Superior temporal gyrus (tissue), 1 donor: ENCODE measurements at regions not wholly inside any gene's neighbourhood (a gene's known extent, or its start where the extent isn't known, plus 50 kb on each side); places are given as distances from the start of the nearest gene placed in this dataset.
"Not testable (repeated sequence)": the region's sequence is repeated elsewhere in the genome, so short reads cannot be mapped to it uniquely, and the experiment has no call there.

Experiments used
- DNase-seq: peaks from one replicate; pipeline ENCODE4 v3.0.0-alpha.2; 2016; ENCODE audit errors: extremely low spot score

DNA sequence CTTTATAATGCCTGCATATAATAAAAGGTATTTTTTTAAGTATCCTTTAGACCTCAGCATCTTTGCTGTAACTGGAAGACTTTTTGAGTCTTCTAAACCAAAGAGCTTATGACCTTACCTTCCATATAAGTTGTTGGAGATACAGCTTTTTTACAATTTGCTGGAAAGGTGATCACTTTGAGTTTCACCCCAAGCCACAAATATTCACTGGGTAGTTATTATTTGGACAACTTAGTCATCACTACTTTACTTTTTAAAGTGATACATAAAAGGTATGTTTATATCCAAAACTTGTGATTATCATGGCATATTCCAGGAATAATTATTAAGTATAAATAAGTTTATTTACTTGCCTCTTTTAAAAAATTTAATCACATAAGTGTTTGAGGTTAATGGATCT is 246.7 kb upstream of the NRIP1 start:
- DNase-seq: no peak

DNA sequence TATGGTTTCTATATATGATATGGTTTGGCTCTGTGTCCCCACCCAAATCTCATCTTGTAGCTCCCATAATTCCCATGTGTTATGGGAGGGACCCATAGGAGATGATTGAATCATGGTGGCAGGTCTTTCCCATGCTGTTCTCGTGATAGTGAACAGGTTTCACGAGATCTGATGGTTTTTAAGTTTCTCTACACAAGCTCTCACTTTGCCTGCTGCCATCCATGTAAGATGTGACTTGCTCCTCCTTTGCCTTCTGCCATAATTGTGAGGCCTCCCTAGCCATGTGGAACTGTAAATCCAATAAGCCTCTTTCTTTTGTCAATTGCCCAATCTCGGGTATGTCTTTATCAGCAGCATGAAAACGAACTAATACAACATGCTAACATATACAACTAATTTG is 252.2 kb upstream of the NRIP1 start:
- not testable (repeated sequence) for DNase-seq

DNA sequence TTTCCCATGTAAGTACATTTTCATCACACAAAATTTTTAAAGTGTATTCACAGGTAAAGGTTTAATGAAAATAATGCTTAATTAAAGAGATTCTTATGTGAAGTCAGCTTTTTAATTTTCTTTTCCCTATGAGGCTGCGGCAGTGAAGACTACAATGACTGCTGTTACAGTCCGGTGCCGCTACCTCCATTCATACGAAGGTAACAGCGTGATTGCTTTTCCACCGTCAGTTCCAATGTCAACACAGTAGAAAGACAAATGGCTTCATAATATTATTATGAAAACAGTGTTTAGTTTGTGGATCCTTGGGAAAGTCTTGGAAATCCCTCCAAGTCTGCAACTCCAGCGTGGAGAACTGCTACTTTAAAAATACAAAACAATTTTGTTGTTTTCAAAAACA is 254.9 kb upstream of the NRIP1 start:
- no peak for DNase-seq

DNA sequence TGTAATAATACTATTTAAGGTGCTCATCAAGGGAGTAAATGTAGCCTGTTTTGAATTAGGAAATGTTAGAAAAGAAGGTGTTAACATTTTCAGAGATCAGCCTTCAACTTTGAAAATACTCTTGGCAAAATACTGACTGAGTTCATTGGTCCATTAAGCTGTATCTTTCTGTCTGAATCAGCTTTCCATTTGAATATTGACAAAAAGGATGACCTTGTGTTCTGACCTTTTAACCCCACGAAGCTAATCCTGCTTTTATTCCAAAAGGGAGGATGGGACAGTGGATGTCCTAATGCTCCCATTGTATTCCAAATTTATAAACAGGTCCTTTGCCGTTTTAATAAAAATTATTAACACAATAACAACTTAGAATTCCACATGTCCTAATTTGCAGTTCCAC is 259.7 kb upstream of the NRIP1 start:
- no peak for DNase-seq

DNA sequence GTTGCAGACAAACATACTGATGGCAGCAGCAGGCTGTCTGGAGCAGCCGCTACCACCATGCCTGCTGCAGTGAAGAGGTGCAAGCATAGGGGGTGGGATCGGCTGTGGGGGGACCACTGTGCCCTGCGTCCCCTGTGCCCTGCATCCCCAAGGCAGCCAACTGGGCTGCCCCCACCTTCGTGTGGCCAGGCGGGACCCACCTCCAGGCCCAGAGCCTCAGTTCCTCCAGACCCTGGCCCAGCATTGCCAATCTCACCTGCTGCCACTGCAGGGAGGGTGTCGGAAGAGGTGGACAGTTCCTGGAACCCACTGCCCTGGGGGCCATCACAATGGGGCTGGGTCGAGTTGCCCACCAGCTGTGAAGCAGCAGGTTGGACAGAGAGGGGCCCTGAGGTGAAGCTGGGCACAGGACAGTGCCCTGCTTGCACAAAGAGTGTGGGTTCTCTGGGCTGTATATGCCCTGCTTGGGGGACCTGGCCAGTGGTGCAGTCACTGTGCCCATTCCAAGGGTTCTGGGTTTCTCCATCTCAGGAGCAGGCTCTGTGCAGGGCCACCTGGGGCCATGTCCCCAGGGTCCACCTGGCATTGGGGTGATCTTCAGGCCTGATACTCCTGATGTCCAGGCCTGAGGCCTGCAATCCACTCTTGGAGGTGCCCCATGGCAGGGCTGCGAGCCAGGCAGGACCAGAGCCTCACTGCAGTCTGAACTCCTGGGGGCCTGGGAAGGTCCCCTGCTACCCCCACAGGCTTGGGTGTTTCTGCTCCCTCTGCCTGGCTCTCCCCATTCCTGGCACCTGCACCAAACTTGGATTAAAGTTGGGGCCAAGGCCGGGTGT is 261.4 kb upstream of the NRIP1 start:
- no peak for DNase-seq

DNA sequence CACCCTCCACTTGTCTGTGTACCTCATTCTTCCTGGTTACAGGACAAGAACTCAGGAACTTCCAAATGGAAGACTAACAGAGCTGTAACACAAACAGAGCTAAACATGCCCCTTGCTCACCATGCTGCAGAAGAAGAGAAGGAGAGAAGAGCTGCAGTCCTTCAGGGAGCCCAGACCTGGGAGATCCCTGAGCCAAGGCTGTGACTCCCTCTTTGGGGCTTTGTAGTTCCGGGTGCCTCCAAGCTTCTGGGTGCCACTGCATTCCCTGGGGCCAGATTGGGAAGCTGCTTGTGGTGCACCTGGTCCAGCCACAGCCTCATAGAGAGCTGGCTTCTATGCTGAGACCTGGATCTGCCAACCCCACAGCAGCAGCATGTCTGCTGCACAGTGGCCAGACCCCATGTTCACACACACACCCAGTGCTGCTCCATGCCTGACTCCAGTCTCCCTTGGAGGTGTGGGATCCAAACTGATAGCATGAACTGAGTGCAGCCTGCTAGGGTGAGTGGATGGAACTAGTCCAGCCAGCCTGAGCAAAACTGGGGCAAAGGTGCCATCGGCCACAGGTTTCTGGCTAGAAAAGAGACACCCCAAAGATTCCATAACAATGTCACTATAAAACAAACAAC is 263.0 kb upstream of the NRIP1 start:
- DNase-seq: no peak

DNA sequence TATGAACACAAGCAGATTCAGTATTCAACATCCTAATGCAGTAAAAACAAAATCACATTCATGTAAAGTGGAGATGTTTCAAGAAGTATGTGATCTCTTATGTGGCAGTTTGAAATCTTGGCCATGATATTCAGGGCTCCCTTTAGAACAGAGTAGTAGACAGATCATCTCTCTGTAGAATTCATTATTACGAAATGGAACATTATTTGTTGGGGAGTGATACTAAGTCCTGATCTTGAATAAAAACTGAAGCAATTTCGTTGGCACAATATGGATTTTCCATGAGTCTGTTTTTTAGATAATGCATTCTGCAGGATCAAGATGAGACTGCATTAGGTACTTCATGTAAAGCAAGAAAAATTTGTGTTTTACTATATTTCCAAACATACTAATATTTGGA is 264.4 kb upstream of the NRIP1 start:
- DNase-seq: no peak

DNA sequence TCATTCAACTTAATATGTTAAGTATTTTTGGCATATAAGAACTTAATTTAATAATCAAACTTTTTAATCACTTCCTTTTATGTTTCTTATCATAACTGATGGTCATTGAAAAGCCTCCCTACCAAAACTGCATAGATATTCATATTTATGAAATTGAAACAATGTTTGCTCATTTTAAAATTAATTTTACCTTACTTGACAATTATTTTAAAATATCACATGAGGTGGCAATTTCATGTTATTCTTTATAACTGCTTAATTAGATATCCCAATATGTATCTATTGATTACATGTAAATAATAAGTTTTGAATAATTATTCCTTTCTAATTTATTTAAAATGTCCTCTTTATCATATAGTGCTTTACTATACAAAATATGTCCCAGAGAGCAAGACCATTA is 266.1 kb upstream of the NRIP1 start:
- DNase-seq: no peak

DNA sequence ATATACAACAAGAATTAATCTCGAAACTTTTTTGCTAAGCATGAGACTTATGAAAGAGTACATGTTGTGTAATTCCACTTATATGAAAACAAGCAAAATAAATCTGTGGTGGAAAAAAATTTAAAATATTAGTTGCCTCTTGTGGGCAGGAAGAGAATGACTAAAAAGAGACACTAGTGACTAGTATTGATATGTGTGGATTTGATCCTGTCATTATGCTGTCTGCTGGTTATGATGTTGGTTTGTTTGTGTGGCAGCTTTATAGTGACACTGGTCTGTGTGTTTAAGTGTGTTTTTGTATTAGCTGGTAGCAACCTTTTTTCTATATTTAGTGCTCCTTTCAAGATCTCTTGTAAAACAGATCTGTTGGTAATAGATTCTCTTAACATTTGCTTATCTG is 267.8 kb upstream of the NRIP1 start:
- no peak for DNase-seq

DNA sequence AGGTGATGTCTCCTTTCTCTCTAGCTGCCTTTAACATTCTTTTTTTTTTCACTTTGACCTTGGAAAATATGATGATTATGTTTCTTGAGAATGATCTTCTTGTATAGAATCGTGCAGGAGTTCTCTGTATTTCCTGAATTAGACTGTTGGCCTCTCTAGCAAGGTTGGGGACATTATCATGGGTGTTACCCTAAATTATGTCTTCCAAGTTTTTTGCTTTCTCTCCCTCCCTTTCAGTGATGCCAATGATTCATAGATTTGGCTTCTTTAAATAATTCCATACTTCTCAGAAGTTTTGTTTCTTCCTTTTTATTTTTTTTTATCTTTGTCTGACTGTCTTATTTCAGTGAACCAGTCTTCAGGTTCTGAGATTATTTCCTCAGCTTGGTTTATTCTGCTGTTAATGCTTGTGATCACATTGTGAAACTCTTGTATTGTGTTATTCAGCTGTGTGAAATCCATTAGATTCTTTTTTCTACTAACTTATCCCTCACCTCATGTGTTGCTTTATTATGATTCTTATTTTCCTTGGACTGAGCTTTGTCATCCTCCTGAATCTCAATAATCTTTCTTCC is 268.4 kb upstream of the NRIP1 start:
- DNase-seq: no peak

DNA sequence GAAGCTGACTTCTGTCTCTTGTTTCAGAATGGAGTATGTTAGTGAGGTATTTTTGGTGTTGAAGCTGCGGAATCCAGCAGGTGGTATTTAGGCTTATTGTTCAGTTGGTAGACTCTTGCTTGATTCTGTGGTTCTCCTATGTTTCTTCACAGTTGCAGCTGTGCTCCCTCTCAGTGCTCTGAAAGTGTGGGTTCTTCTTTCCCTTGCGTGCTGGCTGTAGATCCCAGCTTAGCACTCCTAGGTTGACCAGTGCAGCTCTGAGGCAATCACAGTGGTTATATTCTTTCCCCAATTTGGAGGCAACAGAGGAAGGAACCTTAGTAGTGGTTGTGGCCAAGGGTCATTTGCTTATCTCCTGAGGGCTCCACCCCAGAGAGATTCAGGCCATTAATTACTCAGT is 269.2 kb upstream of the NRIP1 start:
- DNase-seq: no peak

DNA sequence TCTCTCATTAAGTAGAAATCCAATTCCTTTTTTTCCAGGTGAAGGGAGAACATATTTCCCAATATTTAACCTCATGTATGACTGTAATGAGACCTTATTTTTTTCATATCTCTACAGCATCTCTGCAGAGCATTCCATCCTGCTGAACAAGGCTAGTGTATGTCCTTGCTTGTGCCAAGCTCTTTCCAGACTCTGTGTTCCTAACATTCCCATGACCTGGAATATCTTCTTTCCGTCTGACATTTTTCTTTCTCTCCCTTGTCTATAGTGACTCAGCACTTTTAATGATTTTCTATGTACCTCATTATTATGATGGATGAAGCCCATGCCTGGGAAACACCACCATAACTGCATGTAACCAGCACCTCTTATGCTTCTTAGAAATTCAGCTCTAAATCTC is 278.3 kb upstream of the NRIP1 start:
- no peak for DNase-seq

DNA sequence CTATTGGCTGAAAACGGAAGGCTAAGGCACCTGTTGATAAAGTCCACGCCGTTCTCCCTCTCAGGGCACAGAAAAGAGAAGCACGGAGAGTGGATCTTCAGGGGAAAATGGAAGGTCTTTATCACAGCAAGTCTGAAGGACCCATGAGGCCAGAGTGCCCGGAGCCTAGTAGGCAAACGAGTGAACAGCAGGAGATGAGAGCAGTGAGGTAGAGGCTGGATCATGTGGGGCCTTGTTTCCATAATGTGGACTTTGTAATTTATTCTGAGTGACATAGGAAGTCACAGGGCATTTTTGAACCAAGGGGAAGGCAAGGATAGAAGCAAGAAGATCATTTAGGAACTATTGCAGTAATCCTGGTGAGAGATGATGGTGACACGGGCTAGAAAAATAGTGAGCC is 287.2 kb upstream of the NRIP1 start:
- DNase-seq: no peak

DNA sequence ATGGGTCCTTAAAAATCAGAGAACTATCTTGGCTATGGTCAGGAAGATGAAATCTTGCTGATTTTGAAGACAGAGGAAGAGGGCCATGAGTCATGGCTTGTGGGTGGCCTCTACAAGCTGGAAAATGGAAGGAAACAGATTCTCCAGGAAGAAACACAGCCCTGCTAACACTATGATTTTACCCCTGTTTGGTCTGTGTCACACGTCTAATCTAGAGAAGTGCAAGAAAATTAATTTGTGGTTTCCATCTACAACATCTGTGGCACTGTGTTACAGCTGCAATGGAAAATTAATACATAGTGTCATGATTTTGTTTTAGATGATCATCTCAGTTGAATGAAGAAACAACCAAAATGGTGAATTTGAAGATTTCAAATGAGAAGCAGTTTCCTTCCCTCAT is 288.7 kb upstream of the NRIP1 start:
- DNase-seq: no peak

DNA sequence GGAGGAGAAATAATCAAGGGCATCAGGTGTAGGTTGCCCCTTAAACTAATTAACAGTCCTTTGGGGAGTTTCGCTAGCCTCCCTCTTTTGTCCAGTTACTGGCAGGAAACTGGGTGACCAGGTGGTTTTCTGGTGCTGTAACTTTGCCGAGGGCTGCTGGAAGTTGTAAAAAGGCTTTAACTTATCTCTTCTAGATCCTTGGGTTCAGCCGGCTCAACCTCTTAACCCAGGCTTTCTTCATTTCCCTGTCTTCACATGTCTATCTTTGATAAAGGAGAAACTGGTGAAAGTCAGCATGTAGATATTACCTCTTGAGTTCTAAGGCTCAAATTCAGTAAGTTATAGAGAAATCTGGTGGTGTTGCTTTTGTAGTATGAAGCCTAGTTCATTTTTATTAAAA is 289.7 kb upstream of the NRIP1 start:
- no peak for DNase-seq

DNA sequence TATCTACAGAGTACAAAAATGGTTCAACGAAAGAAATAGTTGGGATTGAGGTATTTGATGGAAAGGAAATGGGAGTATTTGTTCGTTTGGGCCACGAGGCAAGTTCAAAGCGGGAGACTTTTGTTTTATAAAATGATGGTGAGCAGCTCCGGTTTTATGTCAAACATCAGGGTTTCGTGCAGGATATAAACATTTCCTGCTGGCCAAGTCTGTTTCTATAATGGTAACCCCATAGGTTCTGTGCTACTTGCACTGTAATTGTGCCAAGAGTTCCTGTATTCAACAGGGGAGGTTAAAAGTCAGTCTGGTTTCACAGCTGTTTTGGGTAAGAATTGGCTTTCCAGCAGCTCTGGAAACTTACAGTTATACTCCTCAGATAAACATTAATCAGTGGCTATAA is 290.3 kb upstream of the NRIP1 start:
- no peak for DNase-seq

DNA sequence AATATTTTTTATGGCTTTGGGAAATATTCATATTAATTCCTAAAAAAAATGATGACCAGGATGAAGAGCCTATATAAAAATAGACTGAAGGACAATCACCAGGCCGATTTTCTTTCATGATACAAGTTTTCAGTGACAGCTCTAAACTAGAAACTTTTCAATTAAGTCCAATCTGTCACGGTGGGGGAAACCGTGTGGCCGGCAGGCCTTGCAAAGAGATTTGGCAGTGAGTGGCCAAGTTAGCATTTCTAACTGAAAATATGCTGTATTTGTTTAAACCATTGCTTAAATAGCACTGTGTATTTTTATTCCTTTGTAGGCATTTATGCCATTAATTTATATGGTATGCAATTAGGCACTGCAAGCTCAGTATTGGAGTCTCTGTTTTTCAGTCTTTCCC is 294.5 kb upstream of the NRIP1 start:
- DNase-seq: no peak

DNA sequence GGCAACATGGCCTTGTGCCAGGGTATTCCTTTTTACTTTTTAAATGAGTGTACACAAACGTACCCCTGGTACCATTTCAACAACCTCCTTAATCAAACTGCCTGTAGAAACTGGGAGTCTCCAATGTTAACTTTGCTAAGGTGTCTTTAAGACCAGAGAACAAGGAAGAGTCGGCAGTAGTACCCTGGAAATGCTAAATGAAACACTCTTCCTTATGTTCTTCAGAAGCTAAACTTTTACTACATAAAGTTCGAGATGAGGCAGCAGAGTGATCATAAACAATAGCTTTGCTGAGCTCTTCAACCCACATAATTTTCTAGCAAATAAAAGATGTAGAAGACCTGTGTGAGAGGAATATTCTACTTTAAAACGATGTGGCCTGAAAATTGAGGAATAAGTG is 297.7 kb upstream of the NRIP1 start:
- DNase-seq: no peak

DNA sequence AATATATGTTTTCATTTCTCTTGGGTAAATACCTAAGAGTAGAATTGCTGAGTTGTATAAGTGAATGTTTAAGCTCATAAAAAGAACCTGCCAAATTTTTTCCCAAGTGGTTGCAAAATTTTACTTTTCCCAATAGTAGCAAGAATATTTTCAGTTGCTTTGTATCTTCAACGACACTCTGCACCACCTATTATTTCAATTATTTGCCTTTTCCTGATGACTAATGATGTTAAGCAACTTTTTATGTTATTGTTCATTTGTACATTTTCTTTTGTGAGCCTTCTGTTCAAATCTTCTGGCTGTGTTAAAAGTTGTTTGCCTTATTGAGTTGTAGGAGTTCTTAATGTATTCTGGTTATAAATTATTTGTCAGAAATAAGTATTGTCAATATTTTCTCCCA is 299.1 kb upstream of the NRIP1 start:
- no peak for DNase-seq

DNA sequence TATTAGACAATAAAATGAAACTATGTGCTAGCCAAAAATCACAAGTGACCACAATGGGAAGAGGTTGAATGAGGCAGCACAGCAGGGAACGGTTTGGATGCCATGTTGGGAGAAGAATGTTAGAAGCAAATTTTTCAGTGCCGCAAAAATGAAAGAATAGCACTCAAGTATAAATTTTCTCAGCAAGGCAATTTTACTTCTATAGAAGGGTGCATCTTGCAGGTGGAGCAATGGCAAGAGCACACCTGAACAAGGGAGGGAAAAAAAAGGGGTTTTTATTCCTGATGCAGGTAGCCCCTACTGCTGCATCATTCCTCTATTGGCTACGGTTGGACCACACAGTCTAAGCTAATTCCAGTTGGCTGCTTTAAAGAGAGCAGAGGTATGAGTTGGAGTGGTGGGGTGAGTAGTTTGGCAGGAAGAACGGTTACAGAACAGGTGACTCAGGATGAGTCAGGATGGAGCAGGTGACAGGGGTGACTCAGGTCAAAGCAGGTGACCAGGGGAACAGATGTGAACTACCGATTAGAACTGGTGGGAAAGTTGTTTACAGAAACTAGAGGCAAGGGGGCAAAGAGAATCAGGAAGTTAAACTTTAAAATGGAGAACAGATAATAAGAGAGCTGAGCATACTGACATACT is 301.1 kb upstream of the NRIP1 start:
- no peak for DNase-seq

DNA sequence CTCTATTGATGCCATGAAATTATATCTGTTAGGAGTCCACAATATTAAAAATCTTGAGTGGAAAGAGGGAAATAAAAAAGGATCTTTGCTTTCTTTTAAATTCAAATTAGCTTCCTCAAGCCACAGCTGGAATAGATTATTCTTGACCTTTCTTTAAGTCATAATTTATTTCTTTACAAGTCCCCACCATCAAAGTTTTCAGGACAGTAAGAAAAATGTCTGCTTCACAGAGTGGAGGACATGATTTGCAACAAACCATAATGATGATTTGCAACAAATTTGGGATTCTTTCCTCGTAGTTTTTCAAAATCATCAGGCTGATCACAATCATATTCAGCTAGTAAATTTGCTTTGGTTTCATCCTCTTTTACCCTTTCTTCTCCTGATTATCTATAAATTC is 301.8 kb upstream of the NRIP1 start:
- DNase-seq: no peak

DNA sequence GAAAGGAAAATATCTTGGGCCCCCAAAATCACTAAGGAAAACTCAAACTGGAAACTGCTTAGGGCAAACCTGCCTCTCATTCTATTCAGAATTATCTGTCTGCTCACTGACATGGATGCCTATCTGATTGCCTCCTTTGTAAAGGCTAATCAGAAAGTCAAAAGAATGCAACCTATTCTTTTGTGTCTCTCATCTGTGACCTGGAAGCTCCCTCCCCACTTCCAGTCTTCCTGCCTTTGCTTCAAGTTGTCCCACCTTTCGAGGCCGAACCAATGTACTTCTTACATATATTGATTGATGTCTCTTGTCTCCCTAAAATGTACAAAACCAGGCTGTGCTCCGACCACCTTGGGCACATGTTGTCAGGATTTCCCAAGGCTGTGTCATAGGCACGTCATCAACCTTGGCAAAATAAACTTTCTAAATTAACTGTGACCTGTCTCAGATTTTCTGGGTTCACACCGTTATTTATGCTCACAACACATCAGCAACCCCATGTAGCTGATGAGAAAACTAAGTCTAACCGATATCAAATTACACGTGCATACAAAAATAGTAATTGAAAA is 302.3 kb upstream of the NRIP1 start:
- no peak for DNase-seq
